K562 (cell line): ENCODE measurements at regions not wholly inside any gene's neighbourhood (a gene's known extent, or its start where the extent isn't known, plus 50 kb on each side); places are given as distances from the start of the nearest gene placed in this dataset.

Experiments
- ATAC-seq: fragments of 200-7000 bp; cut with Tn5 transposase; 3 replicates; pipeline ENCODE4 v1.9.1; 2020; ENCODE audit warnings: moderate library complexity
- BruUV-seq: library from RNA; stranded (reverse); fragments of 400-500 nt; replicated peaks from 2 replicates; lab custom pipeline; 2021; lab: Mats Ljungman, UMichigan
- CTCF ChIA-PET: fragments of 300-600 bp; formaldehyde crosslinking; extraction: SDS; loops from one replicate; lab custom pipeline; 2021; ENCODE audit warnings: low intra/inter-chr PET ratio; lab: Yijun Ruan, JAX
- POLR2A ChIA-PET: fragments of 300-600, 350-650 bp; sonication (Branson Sonifier 250); formaldehyde crosslinking; extraction: SDS; loops from one replicate; lab custom pipeline; 2021; ENCODE audit warnings: antibody characterized with exemption, inconsistent platforms; lab: Yijun Ruan, JAX
- DNase-seq, 4 experiments: peaks; one replicate each; pipeline versions ENCODE4 v3.0.0 to v3.0.0-alpha.2; 2011 to 2018; ENCODE audit warnings: low spot score in 3 of 4, mixed read lengths in 3 of 4; ENCODE audit errors: extremely low read depth in 1 of 4
- FAIRE-seq: peaks from 2 replicates; lab custom pipeline; 2011; peaks lifted over from hg19 to GRCh38; lab: Jason Lieb, UNC
- H2AFZ ChIP-seq: 2 replicates; pipeline ENCODE4 v1.6.0; 2011; ENCODE audit warnings: low read depth, low read length, control low read depth, inconsistent platforms
- H3K27ac ChIP-seq: fragments of 200-600 bp; 3 replicates; pipeline ENCODE4 v1.8.0; 2011; ENCODE audit warnings: low read depth, mild to moderate bottlenecking, control low read depth, inconsistent platforms, low read length, moderate library complexity, mixed read lengths; ENCODE audit errors: extremely low read depth
- H3K27me3 ChIP-seq, 2 experiments: fragments of 300-600 bp in 1 of 2; 2 replicates in 1 of 2; 3 replicates in 1 of 2; pipeline versions ENCODE4 v1.6.0 to v1.8.0; 2011; ENCODE audit warnings: inconsistent platforms in 2 of 2, low read length in 2 of 2, mild to moderate bottlenecking in 1 of 2, mixed read lengths in 1 of 2, moderate library complexity in 1 of 2; ENCODE audit not compliant: control insufficient read depth in 2 of 2, insufficient read depth in 2 of 2
- H3K36me3 ChIP-seq: fragments of 300-600 bp; 3 replicates; pipeline ENCODE4 v1.8.0; 2011; ENCODE audit warnings: mild to moderate bottlenecking, low read length, inconsistent platforms; ENCODE audit not compliant: control insufficient read depth, insufficient read depth
- H3K4me1 ChIP-seq, 2 experiments: fragments of 200-600 bp in 1 of 2; replicated peaks in 1 of 2; 2 replicates in 1 of 2; 3 replicates in 1 of 2; pipeline versions ENCODE4 v1.5.1 to v1.8.0; 2011; ENCODE audit warnings: inconsistent platforms in 2 of 2, low read length in 2 of 2, mild to moderate bottlenecking in 1 of 2, mixed read lengths in 1 of 2, moderate library complexity in 1 of 2; ENCODE audit not compliant: control insufficient read depth in 2 of 2, insufficient read depth in 2 of 2
- H3K4me2 ChIP-seq: 2 replicates; pipeline ENCODE4 v1.6.1; 2011; ENCODE audit warnings: low read length, control low read depth, inconsistent platforms, mixed read lengths; ENCODE audit not compliant: insufficient read depth
- H3K4me3 ChIP-seq: fragments of 200-600 bp; sonication (generic), shearing (Covaris generic); 2 replicates; pipeline ENCODE4 v1.5.1; 2016; ENCODE audit warnings: control low read depth, inconsistent platforms
- H3K79me2 ChIP-seq: fragments of 200-600 bp; 3 replicates; pipeline ENCODE4 v1.8.0; 2011; ENCODE audit warnings: low read length, inconsistent platforms; ENCODE audit not compliant: control insufficient read depth, insufficient read depth
- H3K9ac ChIP-seq, 2 experiments: 2 replicates each; pipeline versions ENCODE4 v1.6.0 to v1.6.1; 2011; ENCODE audit warnings: low read depth in 2 of 2, low read length in 2 of 2, control low read depth in 1 of 2, inconsistent platforms in 1 of 2, mild to moderate bottlenecking in 1 of 2, mixed read lengths in 1 of 2; ENCODE audit not compliant: insufficient read depth in 1 of 2
- H3K9me1 ChIP-seq: one replicate; pipeline ENCODE4 v1.6.0; 2011; ENCODE audit warnings: inconsistent platforms, mild to moderate bottlenecking, low read length, moderate library complexity; ENCODE audit not compliant: control insufficient read depth, insufficient read depth
- H3K9me3 ChIP-seq: replicated peaks from 2 replicates; pipeline ENCODE4 v1.5.1; 2011; ENCODE audit warnings: low read depth, low read length, inconsistent platforms; ENCODE audit not compliant: control insufficient read depth, insufficient read depth
- H4K20me1 ChIP-seq: replicated peaks from 2 replicates; pipeline ENCODE4 v1.6.1; 2011; ENCODE audit warnings: low read length, inconsistent platforms, mixed read lengths; ENCODE audit not compliant: control insufficient read depth, insufficient read depth
- ARID4B ChIP-seq: sonication (generic); formaldehyde crosslinking; IDR thresholded peaks from 2 replicates; pipeline ENCODE4 v1.8.0; 2022; ENCODE audit warnings: mild to moderate bottlenecking, missing genetic modification reagents
- MTA2 ChIP-seq: fragments of 450-650 bp; IDR thresholded peaks from 2 replicates; pipeline ENCODE4 v1.6.1; 2016; ENCODE audit warnings: low read depth
- NELFE ChIP-seq: IDR thresholded peaks from 2 replicates; pipeline ENCODE4 v1.6.1; 2011; ENCODE audit warnings: mild to moderate bottlenecking; ENCODE audit not compliant: insufficient read depth, insufficient read length
- ZNF431 ChIP-seq: sonication (generic); formaldehyde crosslinking; IDR thresholded peaks from 2 replicates; pipeline ENCODE4 v1.8.0; 2022; ENCODE audit warnings: mild to moderate bottlenecking, missing genetic modification reagents
- WGBS: fragments of 100-300 bp; shearing (Covaris generic); methylation state at CpG from one replicate; pipeline ENCODE4 v1.1.6; 2016; ENCODE audit warnings: low coverage, mixed read lengths; ENCODE audit not compliant: insufficient coverage; ENCODE audit errors: missing lambda C conversion rate; 5-methylcytosine and 5-hydroxymethylcytosine counted together
- in situ Hi-C: fragments of 300-500 bp; cut with MboI; formaldehyde crosslinking; loops from 4 replicates; pipeline ENCODE4 v1.15.0; 2018; ENCODE audit warnings: inconsistent platforms, mixed read lengths
- intact Hi-C: fragments of 100-400 bp; cut with micrococcal nuclease; formaldehyde crosslinking; loops from 2 replicates; pipeline ENCODE4 v1.14.2; 2022

- intact Hi-C loops (no loop called here), in situ Hi-C loops (loop anchor here (25.0 kb wide), 1 partner anchor 427 kb away; no protein-coding TSS in a partner anchor)
- ATAC-seq (no peak), FAIRE-seq (no peak), DNase-seq (no peak)
- no TSS peak for BruUV-seq
- TF ChIP-seq ARID4B (CRISPR knock-in tag) (no peak), MTA2 (no peak), ZNF431 (CRISPR knock-in tag) (no peak), NELFE (no peak)
- Histone ChIP-seq H3K27ac (no peak overlapping the region), H3K27me3 (no peaks in the 10 kb centered on the region), H3K79me2 (no peaks in the 10 kb centered on the region), H3K4me2 (no peak overlapping the region), H3K4me1 (no peaks in the 10 kb centered on the region), H4K20me1 (no peaks in the 10 kb centered on the region), H3K9me3 (no peaks in the 10 kb centered on the region), H3K9ac (no peak overlapping the region), H3K9me1 (no peaks in the 10 kb centered on the region), H2AFZ (no peak overlapping the region), H3K4me3 (no peak overlapping the region), H3K36me3 (no peaks in the 10 kb centered on the region)
- CTCF ChIA-PET = no interaction called here
- no CpG with 5 or more reads among the region's 1 CpG for WGBS
- POLR2A ChIA-PET = no interaction called here
Observed at GRCh38 chr13:44035400-44035799, 155.7 kb downstream of the LACC1 start.
